ENCODE measurements at regions not wholly inside any gene's neighbourhood (a gene's known extent, or its start where the extent isn't known, plus 50 kb on each side); places are given as distances from the start of the nearest gene placed in this dataset.

DNA sequence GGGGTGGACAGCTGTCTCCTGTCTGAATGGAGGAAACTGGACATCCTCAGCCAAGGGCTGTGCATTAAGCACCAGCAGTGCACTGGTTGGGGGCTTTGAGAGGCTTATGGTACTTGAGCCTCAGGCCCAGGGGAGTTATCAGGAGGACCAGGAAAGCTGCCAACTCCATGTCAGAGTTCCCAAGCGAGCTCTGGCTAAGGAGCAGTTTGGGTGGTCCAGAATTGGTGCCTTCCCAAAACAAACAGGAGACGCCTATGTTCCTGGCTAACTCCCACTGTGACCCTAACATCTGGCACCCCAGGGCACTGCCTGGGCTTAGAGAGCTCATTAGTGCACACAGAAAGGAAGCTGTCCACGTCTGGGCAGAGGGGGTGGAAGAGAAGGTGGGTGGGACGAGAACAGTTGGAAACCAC is 408.6 kb upstream of the NPVF start:
- no peak overlapping the region for H3K9ac ChIP-seq (ENCODE audit: low read length)
- DNase-seq, result no peak
- intact Hi-C loops (cut with micrococcal nuclease), result no loop called here
- H3K79me2 ChIP-seq (ENCODE audit: control insufficient read depth, insufficient read depth, low read length), result no peaks in the 10 kb centered on the region
- no peak overlapping the region for H3K4me2 ChIP-seq (replicated peaks; ENCODE audit: low read depth, low read length, poor library complexity, severe bottlenecking)
- H3K4me1 ChIP-seq (ENCODE audit: control insufficient read depth in 2 of 2, insufficient read depth in 2 of 2, low read length in 2 of 2), result no peaks in the 10 kb centered on the region
- TF ChIP-seq EZH2 (IDR thresholded peaks at IDR 0.05; ENCODE audit: borderline replicate concordance, insufficient read depth, low read depth, low read length, poor library complexity, severe bottlenecking) (no peak), CTCF (IDR thresholded peaks at IDR 0.05) (no peak)
- Mint-ChIP-seq H3K9me3 (ENCODE audit: insufficient read depth) (no peaks in the 10 kb centered on the region), H3K4me3 (no peak overlapping the region), H3K27me3 (no peaks in the 10 kb centered on the region), H3K4me1 (no peaks in the 10 kb centered on the region), H3K27ac (no peak overlapping the region)
- no peaks in the 10 kb centered on the region for H3K36me3 ChIP-seq (replicated peaks in 1 of 2; ENCODE audit: control extremely low read depth in 1 of 2, control insufficient read depth in 1 of 2, extremely low read depth in 1 of 2, insufficient read depth in 2 of 2, low read length in 1 of 2)
- no peaks in the 10 kb centered on the region for H3K9me3 ChIP-seq (ENCODE audit: control extremely low read depth in 1 of 3, control insufficient read depth in 2 of 3, insufficient read depth in 1 of 3, low read length in 2 of 3)
- CTCF ChIA-PET, result no interaction called here
- ATAC-seq (ENCODE audit: low read depth), result no peak
- H2AFZ ChIP-seq (ENCODE audit: insufficient read depth, low read depth, low read length, poor library complexity, severe bottlenecking), result no peak overlapping the region
- POLR2A ChIA-PET, result no interaction called here
- H3K27me3 ChIP-seq (replicated peaks in 1 of 4; ENCODE audit: control extremely low read depth in 1 of 4, control insufficient read depth in 3 of 4, insufficient read depth in 4 of 4, low read length in 3 of 4), result no peaks in the 10 kb centered on the region
- no peak overlapping the region for H3K27ac ChIP-seq (ENCODE audit: low read length in 2 of 2)
- 83% methylated on average over 1 of the region's 4 CpGs for WGBS (ENCODE audit: insufficient coverage)
- no peak overlapping the region for H3K4me3 ChIP-seq (ENCODE audit: control extremely low read depth in 1 of 5, extremely low read depth in 1 of 5, insufficient read depth in 1 of 5, low read depth in 2 of 5, low read length in 4 of 5)
- H4K20me1 ChIP-seq (ENCODE audit: control insufficient read depth, insufficient read depth, low read length, poor library complexity, severe bottlenecking), result no peaks in the 10 kb centered on the region

DNA sequence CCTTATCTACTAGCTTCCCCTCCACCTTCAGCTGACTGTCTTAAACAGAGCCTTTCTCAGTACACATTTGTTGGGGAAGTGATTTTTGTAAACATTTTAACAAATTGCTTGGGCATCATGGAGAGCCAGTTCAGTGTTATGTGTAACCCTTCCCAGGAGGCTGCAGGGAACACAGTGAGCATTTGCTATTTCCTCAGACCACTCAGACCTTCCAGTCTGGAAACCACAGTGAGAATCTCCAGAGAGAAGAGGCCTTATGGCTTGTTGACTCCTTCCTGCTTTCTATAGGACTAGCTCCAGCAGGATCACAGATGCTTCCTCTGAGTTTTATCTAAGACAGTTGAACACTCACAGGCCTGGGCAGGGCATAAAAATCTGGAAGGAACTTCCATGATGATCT is 409.8 kb upstream of the NPVF start:
- no peaks in the 10 kb centered on the region for H3K9me3 ChIP-seq (ENCODE audit: control extremely low read depth in 1 of 3, control insufficient read depth in 2 of 3, insufficient read depth in 1 of 3, low read length in 2 of 3)
- Mint-ChIP-seq H3K27me3 (no peaks in the 10 kb centered on the region), H3K9me3 (ENCODE audit: insufficient read depth) (no peaks in the 10 kb centered on the region), H3K4me3 (no peak overlapping the region), H3K4me1 (no peaks in the 10 kb centered on the region), H3K27ac (no peak overlapping the region)
- no peaks in the 10 kb centered on the region for H3K4me1 ChIP-seq (ENCODE audit: control insufficient read depth in 2 of 2, insufficient read depth in 2 of 2, low read length in 2 of 2)
- DNase-seq (no peak), ATAC-seq (ENCODE audit: low read depth) (no peak)
- TF ChIP-seq CTCF (IDR thresholded peaks at IDR 0.05), result no peak
- TF ChIP-seq EZH2 (IDR thresholded peaks at IDR 0.05; ENCODE audit: borderline replicate concordance, insufficient read depth, low read depth, low read length, poor library complexity, severe bottlenecking), result no peak
- no peak overlapping the region for H3K27ac ChIP-seq (ENCODE audit: low read length in 2 of 2)
- no peaks in the 10 kb centered on the region for H3K79me2 ChIP-seq (ENCODE audit: control insufficient read depth, insufficient read depth, low read length)
- H3K9ac ChIP-seq (ENCODE audit: low read length), result no peak overlapping the region
- H2AFZ ChIP-seq (ENCODE audit: insufficient read depth, low read depth, low read length, poor library complexity, severe bottlenecking), result no peak overlapping the region
- CTCF ChIA-PET, result no interaction called here
- POLR2A ChIA-PET, result no interaction called here
- no peaks in the 10 kb centered on the region for H3K27me3 ChIP-seq (replicated peaks in 1 of 4; ENCODE audit: control extremely low read depth in 1 of 4, control insufficient read depth in 3 of 4, insufficient read depth in 4 of 4, low read length in 3 of 4)
- intact Hi-C loops (cut with micrococcal nuclease), result no loop called here
- no peak overlapping the region for H3K4me3 ChIP-seq (ENCODE audit: control extremely low read depth in 1 of 5, extremely low read depth in 1 of 5, insufficient read depth in 1 of 5, low read depth in 2 of 5, low read length in 4 of 5)
- no peaks in the 10 kb centered on the region for H3K36me3 ChIP-seq (replicated peaks in 1 of 2; ENCODE audit: control extremely low read depth in 1 of 2, control insufficient read depth in 1 of 2, extremely low read depth in 1 of 2, insufficient read depth in 2 of 2, low read length in 1 of 2)
- H3K4me2 ChIP-seq (replicated peaks; ENCODE audit: low read depth, low read length, poor library complexity, severe bottlenecking), result no peak overlapping the region
- no peaks in the 10 kb centered on the region for H4K20me1 ChIP-seq (ENCODE audit: control insufficient read depth, insufficient read depth, low read length, poor library complexity, severe bottlenecking)
